Liver (tissue), 8 donors: ENCODE measurements at regions not wholly inside any gene's neighbourhood (a gene's known extent, or its start where the extent isn't known, plus 50 kb on each side); places are given as distances from the start of the nearest gene placed in this dataset.

ENCODE experiments used
- DNase-seq: peaks from one replicate; pipeline ENCODE4 v3.0.0-alpha.2; 2017; ENCODE audit warnings: low spot score
- H3K27ac ChIP-seq, 2 donors: one replicate each; pipeline ENCODE4 v1.7.0; 2013; ENCODE audit warnings: inconsistent platforms in 2 of 2, low read length in 2 of 2, control low read depth in 1 of 2, low read depth in 1 of 2, mild to moderate bottlenecking in 1 of 2
- H3K27me3 ChIP-seq, 4 donors: one replicate each; pipeline versions ENCODE4 v1.6.1 to v1.7.0; 2013; ENCODE audit warnings: low read length in 3 of 4, inconsistent platforms in 1 of 4, mild to moderate bottlenecking in 1 of 4, moderate library complexity in 1 of 4; ENCODE audit not compliant: control insufficient read depth in 4 of 4, insufficient read depth in 4 of 4
- H3K36me3 ChIP-seq, 4 donors: one replicate each; pipeline versions ENCODE4 v1.6.1 to v1.7.0; 2013; ENCODE audit warnings: low read length in 3 of 4, mild to moderate bottlenecking in 3 of 4, low read depth in 1 of 4, moderate library complexity in 1 of 4; ENCODE audit not compliant: control insufficient read depth in 4 of 4, insufficient read depth in 3 of 4
- H3K4me1 ChIP-seq, 4 donors: one replicate each; pipeline versions ENCODE4 v1.6.1 to v1.7.0; 2013; ENCODE audit warnings: low read length in 3 of 4, mild to moderate bottlenecking in 3 of 4, moderate library complexity in 1 of 4; ENCODE audit not compliant: control insufficient read depth in 4 of 4, insufficient read depth in 4 of 4
- H3K4me3 ChIP-seq, 3 donors: one replicate each; pipeline versions ENCODE4 v1.6.1 to v1.7.0; 2013; ENCODE audit warnings: low read length in 3 of 3, control low read depth in 1 of 3, low read depth in 1 of 3, mild to moderate bottlenecking in 1 of 3
- H3K9ac ChIP-seq, 2 donors: one replicate each; pipeline ENCODE4 v1.7.0; 2013; ENCODE audit warnings: low read length in 2 of 2, mild to moderate bottlenecking in 2 of 2, moderate library complexity in 2 of 2, control low read depth in 1 of 2, low read depth in 1 of 2
- H3K9me3 ChIP-seq, 4 donors: one replicate each; pipeline versions ENCODE4 v1.6.1 to v1.7.0; 2013; ENCODE audit warnings: low read length in 3 of 4; ENCODE audit not compliant: control insufficient read depth in 4 of 4
- EGR1 ChIP-seq, 2 donors: IDR thresholded peaks; 2 replicates each; pipeline ENCODE4 v1.6.1; 2016 to 2018; ENCODE audit warnings: antibody characterized with exemption in 2 of 2, low read depth in 2 of 2
- FOXA1 ChIP-seq: IDR thresholded peaks from 2 replicates; pipeline ENCODE4 v1.6.1; 2016; ENCODE audit warnings: antibody characterized with exemption
- GABPA ChIP-seq, 2 donors: IDR thresholded peaks in 1 of 2; conservative IDR thresholded peaks in 1 of 2; 2 replicates each; pipeline ENCODE4 v1.6.1; 2016; ENCODE audit warnings: antibody characterized with exemption in 2 of 2, mild to moderate bottlenecking in 1 of 2, moderate library complexity in 1 of 2
- HNF4A ChIP-seq, 2 donors: conservative IDR thresholded peaks; 2 replicates each; pipeline ENCODE4 v1.6.1; 2016; ENCODE audit warnings: antibody characterized with exemption in 2 of 2, mild to moderate bottlenecking in 2 of 2
- HNF4G ChIP-seq: IDR thresholded peaks from 2 replicates; pipeline ENCODE4 v1.6.1; 2016; ENCODE audit warnings: antibody characterized with exemption
- JUND ChIP-seq, 2 donors: IDR thresholded peaks; 2 replicates each; pipeline ENCODE4 v1.6.1; 2016; ENCODE audit warnings: antibody characterized with exemption in 2 of 2
- NR2F2 ChIP-seq: IDR thresholded peaks from 2 replicates; pipeline ENCODE4 v1.6.1; 2016; ENCODE audit warnings: antibody characterized with exemption
- RAD21 ChIP-seq, 2 donors: IDR thresholded peaks; 2 replicates each; pipeline ENCODE4 v1.6.1; 2016; ENCODE audit warnings: antibody characterized with exemption in 2 of 2, mild to moderate bottlenecking in 2 of 2
- SP1 ChIP-seq: IDR thresholded peaks from 2 replicates; pipeline ENCODE4 v1.6.1; 2018; ENCODE audit warnings: antibody characterized with exemption, mild to moderate bottlenecking
- TAF1 ChIP-seq: conservative IDR thresholded peaks from 2 replicates; pipeline ENCODE4 v1.6.1; 2016; ENCODE audit warnings: antibody characterized with exemption, mild to moderate bottlenecking
- YY1 ChIP-seq: IDR thresholded peaks from 2 replicates; pipeline ENCODE4 v1.6.1; 2016; ENCODE audit warnings: antibody characterized with exemption, mild to moderate bottlenecking
- WGBS: extraction: QIAGEN DNeasy Blood & Tissue Kit; methylation state at CpG from one replicate; pipeline ENCODE4 v1.1.7; 2013; 5-methylcytosine and 5-hydroxymethylcytosine counted together
- TF ChIP-seq, protein P1 (sequence below): IDR thresholded peaks from 2 replicates; pipeline ENCODE4 v1.6.1; 2016; ENCODE audit warnings: antibody characterized with exemption
- TF ChIP-seq, protein P2 (sequence below): IDR thresholded peaks from 2 replicates; pipeline ENCODE4 v1.6.1; 2016; ENCODE audit warnings: antibody characterized with exemption
- TF ChIP-seq, protein P3 (sequence below): IDR thresholded peaks from 2 replicates; pipeline ENCODE4 v1.6.1; 2016; ENCODE audit warnings: antibody characterized with exemption, mild to moderate bottlenecking
- TF ChIP-seq, protein P4 (sequence below): fragments of 150-350 bp; IDR thresholded peaks from 2 replicates; pipeline ENCODE4 v1.5.1; 2017; ENCODE audit warnings: improper control_type of control experiment, low read depth, low read length; ENCODE audit not compliant: missing input control
- TF ChIP-seq, protein P5 (sequence below): IDR thresholded peaks from 2 replicates; pipeline ENCODE4 v1.6.1; 2016; ENCODE audit warnings: antibody characterized with exemption
- donor health status: healthy.
- donor health status: healthy.
- donor health status: healthy.
- donor health status: healthy.
- donor health status: healthy.

DNA sequence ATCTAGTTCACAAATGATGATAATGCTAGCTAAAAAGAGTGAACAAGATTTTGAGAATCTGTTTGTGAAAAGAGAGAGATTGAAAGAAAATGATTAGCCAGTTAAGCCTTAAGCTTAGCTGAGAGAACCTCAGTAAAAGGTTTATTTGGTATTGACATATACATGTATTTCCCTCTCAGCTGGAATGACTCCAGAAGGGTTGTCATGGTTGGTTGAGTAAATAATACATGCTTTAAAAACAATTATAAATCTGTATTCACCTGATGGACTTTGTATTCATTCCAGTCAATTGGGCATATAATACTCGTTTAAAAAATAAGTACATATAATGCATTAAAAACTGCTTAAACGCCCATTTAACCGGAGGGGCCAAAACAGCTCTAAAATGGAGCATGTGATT, 181.4 kb downstream of the GRB14 start:
- H3K27me3 ChIP-seq = no peaks in the 10 kb centered on the region
- WGBS = 87% methylated on average over 3 of the region's 3 CpGs
- H3K36me3 ChIP-seq = no peaks in the 10 kb centered on the region
- H3K4me1 ChIP-seq = peaks cover 0 to 8% (median 0%) of the 10 kb centered on the region in 4 donors
- H3K9me3 ChIP-seq = no peaks in the 10 kb centered on the region
- TF ChIP-seq JUND (IDR thresholded peaks at IDR 0.05) = no peak
- TF ChIP-seq, protein P1, sequence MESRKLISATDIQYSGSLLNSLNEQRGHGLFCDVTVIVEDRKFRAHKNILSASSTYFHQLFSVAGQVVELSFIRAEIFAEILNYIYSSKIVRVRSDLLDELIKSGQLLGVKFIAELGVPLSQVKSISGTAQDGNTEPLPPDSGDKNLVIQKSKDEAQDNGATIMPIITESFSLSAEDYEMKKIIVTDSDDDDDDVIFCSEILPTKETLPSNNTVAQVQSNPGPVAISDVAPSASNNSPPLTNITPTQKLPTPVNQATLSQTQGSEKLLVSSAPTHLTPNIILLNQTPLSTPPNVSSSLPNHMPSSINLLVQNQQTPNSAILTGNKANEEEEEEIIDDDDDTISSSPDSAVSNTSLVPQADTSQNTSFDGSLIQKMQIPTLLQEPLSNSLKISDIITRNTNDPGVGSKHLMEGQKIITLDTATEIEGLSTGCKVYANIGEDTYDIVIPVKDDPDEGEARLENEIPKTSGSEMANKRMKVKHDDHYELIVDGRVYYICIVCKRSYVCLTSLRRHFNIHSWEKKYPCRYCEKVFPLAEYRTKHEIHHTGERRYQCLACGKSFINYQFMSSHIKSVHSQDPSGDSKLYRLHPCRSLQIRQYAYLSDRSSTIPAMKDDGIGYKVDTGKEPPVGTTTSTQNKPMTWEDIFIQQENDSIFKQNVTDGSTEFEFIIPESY = no peak
- TF ChIP-seq EGR1 (IDR thresholded peaks at IDR 0.05; ENCODE audit: low read depth in 2 of 2) = no peak
- TF ChIP-seq, protein P2, sequence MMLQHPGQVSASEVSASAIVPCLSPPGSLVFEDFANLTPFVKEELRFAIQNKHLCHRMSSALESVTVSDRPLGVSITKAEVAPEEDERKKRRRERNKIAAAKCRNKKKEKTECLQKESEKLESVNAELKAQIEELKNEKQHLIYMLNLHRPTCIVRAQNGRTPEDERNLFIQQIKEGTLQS = no peak
- TF ChIP-seq, protein P3, sequence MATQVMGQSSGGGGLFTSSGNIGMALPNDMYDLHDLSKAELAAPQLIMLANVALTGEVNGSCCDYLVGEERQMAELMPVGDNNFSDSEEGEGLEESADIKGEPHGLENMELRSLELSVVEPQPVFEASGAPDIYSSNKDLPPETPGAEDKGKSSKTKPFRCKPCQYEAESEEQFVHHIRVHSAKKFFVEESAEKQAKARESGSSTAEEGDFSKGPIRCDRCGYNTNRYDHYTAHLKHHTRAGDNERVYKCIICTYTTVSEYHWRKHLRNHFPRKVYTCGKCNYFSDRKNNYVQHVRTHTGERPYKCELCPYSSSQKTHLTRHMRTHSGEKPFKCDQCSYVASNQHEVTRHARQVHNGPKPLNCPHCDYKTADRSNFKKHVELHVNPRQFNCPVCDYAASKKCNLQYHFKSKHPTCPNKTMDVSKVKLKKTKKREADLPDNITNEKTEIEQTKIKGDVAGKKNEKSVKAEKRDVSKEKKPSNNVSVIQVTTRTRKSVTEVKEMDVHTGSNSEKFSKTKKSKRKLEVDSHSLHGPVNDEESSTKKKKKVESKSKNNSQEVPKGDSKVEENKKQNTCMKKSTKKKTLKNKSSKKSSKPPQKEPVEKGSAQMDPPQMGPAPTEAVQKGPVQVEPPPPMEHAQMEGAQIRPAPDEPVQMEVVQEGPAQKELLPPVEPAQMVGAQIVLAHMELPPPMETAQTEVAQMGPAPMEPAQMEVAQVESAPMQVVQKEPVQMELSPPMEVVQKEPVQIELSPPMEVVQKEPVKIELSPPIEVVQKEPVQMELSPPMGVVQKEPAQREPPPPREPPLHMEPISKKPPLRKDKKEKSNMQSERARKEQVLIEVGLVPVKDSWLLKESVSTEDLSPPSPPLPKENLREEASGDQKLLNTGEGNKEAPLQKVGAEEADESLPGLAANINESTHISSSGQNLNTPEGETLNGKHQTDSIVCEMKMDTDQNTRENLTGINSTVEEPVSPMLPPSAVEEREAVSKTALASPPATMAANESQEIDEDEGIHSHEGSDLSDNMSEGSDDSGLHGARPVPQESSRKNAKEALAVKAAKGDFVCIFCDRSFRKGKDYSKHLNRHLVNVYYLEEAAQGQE = no peak
- TF ChIP-seq, protein P4, sequence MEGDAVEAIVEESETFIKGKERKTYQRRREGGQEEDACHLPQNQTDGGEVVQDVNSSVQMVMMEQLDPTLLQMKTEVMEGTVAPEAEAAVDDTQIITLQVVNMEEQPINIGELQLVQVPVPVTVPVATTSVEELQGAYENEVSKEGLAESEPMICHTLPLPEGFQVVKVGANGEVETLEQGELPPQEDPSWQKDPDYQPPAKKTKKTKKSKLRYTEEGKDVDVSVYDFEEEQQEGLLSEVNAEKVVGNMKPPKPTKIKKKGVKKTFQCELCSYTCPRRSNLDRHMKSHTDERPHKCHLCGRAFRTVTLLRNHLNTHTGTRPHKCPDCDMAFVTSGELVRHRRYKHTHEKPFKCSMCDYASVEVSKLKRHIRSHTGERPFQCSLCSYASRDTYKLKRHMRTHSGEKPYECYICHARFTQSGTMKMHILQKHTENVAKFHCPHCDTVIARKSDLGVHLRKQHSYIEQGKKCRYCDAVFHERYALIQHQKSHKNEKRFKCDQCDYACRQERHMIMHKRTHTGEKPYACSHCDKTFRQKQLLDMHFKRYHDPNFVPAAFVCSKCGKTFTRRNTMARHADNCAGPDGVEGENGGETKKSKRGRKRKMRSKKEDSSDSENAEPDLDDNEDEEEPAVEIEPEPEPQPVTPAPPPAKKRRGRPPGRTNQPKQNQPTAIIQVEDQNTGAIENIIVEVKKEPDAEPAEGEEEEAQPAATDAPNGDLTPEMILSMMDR = no peak
- TF ChIP-seq GABPA (IDR thresholded peaks at IDR 0.05 in 1 of 2, conservative IDR thresholded peaks at IDR 0.05 in 1 of 2) = no peak
- TF ChIP-seq HNF4G = no peak
- no peak for TF ChIP-seq YY1
- no peak for TF ChIP-seq SP1
- TF ChIP-seq RAD21 (IDR thresholded peaks at IDR 0.05) = no peak
- TF ChIP-seq HNF4A (conservative IDR thresholded peaks at IDR 0.05) = no peak
- no peak for TF ChIP-seq TAF1
- no peak for TF ChIP-seq NR2F2
- TF ChIP-seq FOXA1 = no peak
- no peak overlapping the region for H3K4me3 ChIP-seq
- no peak overlapping the region for H3K9ac ChIP-seq
- H3K27ac ChIP-seq = no peak overlapping the region
- DNase-seq = no peak

DNA sequence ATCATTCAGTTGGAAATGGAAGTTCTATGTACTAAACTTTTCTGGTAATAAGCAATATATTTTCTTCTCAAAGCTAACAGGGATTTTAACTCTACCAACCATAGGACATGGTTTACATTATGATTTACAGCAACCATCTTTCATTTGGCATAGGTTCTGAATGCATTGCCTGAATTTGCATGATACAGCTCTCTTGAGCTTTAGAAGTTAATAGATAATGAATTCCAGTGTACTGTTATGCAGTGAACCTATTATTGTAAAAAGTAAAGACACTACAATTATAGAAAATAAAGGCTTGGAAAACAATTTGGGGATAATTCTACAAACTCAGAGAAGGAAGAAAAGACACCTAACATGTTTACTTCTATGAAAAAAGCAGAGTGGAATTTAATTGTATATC, 182.0 kb downstream of the GRB14 start:
- H3K9me3 ChIP-seq = no peaks in the 10 kb centered on the region
- H3K27me3 ChIP-seq = no peaks in the 10 kb centered on the region
- no peak overlapping the region for H3K27ac ChIP-seq
- no peak overlapping the region for H3K9ac ChIP-seq
- H3K4me1 ChIP-seq = peaks cover 0 to 8% (median 0%) of the 10 kb centered on the region in 4 donors
- DNase-seq = no peak
- H3K4me3 ChIP-seq = no peak overlapping the region
- TF ChIP-seq, protein P5, sequence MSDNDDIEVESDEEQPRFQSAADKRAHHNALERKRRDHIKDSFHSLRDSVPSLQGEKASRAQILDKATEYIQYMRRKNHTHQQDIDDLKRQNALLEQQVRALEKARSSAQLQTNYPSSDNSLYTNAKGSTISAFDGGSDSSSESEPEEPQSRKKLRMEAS = no peak
- TF ChIP-seq, protein P3 = no peak
- no peak for TF ChIP-seq TAF1
- TF ChIP-seq SP1 = no peak
- H3K36me3 ChIP-seq = no peaks in the 10 kb centered on the region
